Muscle layer of duodenum (tissue), 2 donors: ENCODE measurements at regions not wholly inside any gene's neighbourhood (a gene's known extent, or its start where the extent isn't known, plus 50 kb on each side); places are given as distances from the start of the nearest gene placed in this dataset.

Experiments
- H3K27ac ChIP-seq: one replicate; pipeline ENCODE4 v1.7.0; 2013; ENCODE audit warnings: mild to moderate bottlenecking, low read length
- H3K27me3 ChIP-seq: one replicate; pipeline ENCODE4 v1.7.0; 2013; ENCODE audit warnings: low read depth, mild to moderate bottlenecking, control low read depth, low read length
- H3K36me3 ChIP-seq, 2 donors: one replicate each; pipeline ENCODE4 v1.7.0; 2013; ENCODE audit warnings: low read length in 2 of 2, control low read depth in 1 of 2, mild to moderate bottlenecking in 1 of 2; ENCODE audit not compliant: insufficient read depth in 2 of 2, control insufficient read depth in 1 of 2
- H3K4me1 ChIP-seq, 2 donors: one replicate each; pipeline ENCODE4 v1.7.0; 2013; ENCODE audit warnings: low read length in 2 of 2, mild to moderate bottlenecking in 2 of 2, control low read depth in 1 of 2, moderate library complexity in 1 of 2; ENCODE audit not compliant: insufficient read depth in 2 of 2, control insufficient read depth in 1 of 2
- H3K4me3 ChIP-seq, 2 donors: one replicate each; pipeline ENCODE4 v1.7.0; 2013; ENCODE audit warnings: low read length in 2 of 2, low read depth in 1 of 2, mild to moderate bottlenecking in 1 of 2
- H3K9me3 ChIP-seq, 2 donors: one replicate each; pipeline ENCODE4 v1.7.0; 2013; ENCODE audit warnings: low read length in 2 of 2, control low read depth in 1 of 2, mild to moderate bottlenecking in 1 of 2; ENCODE audit not compliant: control insufficient read depth in 1 of 2
- donor health status: healthy.

DNA sequence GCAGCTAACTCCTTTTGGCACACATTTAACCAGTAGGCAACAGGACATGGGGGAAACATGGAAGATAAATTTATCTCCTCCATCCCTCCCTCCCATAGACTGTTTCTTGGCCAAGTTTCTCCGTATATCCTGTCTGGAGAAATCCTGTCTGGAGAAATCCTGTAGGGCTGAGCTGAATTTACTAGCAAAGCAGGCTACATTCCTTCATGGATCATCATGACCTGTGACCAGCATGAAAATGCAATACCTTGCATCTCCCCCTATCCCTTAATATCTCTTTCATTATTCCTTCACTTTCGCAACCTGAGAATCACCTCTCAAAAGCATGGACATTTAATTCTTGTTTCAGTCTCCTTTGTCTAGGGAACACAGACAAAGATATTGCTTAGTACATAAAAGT is 379.1 kb downstream of the PSAT1 start:
- Histone ChIP-seq H3K4me3 (no peak overlapping the region), H3K9me3 (no peaks in the 10 kb centered on the region), H3K36me3 (no peaks in the 10 kb centered on the region), H3K4me1 (no peaks in the 10 kb centered on the region), H3K27me3 (no peaks in the 10 kb centered on the region), H3K27ac (no peak overlapping the region)

DNA sequence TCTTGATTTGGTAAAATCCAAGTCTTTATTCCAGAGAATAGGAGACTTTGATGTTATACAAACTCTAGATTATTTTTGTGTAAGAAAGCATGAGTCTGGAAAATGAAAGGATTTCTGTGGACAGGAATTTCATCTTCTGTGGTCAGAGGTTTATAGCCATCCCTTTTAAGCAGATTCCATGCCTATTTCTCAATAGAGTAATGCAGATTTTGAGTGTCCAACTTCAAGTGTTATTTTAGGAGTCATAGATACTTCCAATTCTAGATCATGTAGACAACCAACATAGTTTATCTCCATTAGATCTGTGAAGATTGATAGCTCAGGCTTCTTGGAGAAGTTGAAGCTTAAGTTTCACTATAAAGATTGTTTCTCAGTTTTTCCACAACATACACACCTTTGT is 379.7 kb downstream of the PSAT1 start:
- Histone ChIP-seq H3K4me1 (no peaks in the 10 kb centered on the region), H3K27me3 (no peaks in the 10 kb centered on the region), H3K4me3 (no peak overlapping the region), H3K27ac (no peak overlapping the region), H3K36me3 (no peaks in the 10 kb centered on the region), H3K9me3 (no peaks in the 10 kb centered on the region)

GRCh38 chr9:78677326-78677725 is 380.4 kb downstream of the PSAT1 start:
- H3K4me1 ChIP-seq, result no peaks in the 10 kb centered on the region
- H3K9me3 ChIP-seq, result no peaks in the 10 kb centered on the region
- no peak overlapping the region for H3K4me3 ChIP-seq
- no peak overlapping the region for H3K27ac ChIP-seq
- no peaks in the 10 kb centered on the region for H3K36me3 ChIP-seq
- no peaks in the 10 kb centered on the region for H3K27me3 ChIP-seq

DNA sequence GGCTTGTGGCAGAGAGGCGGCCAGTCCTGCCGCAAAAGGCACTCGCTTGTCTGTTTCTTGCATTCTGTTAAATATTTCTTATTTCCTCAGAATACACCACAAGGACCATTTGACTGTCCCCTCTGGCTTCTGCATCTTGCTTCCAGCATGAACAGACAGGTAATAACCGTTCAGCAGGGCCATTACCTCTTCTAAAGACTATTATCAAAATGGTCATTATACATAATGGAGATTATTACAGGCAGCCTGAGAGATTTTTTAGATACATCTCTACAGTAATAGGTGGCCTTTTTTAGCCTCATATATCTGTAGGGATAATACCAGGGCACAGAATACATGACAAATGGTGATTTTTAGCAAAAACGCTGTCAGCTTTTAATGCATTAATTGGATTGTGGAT is 382.0 kb downstream of the PSAT1 start:
- Histone ChIP-seq H3K4me1 (no peaks in the 10 kb centered on the region), H3K9me3 (no peaks in the 10 kb centered on the region), H3K27ac (no peak overlapping the region), H3K36me3 (no peaks in the 10 kb centered on the region), H3K4me3 (no peak overlapping the region), H3K27me3 (no peaks in the 10 kb centered on the region)

GRCh38 chr9:78680196-78680595 is 383.3 kb downstream of the PSAT1 start:
- H3K36me3 ChIP-seq, result no peaks in the 10 kb centered on the region
- no peaks in the 10 kb centered on the region for H3K4me1 ChIP-seq
- no peak overlapping the region for H3K4me3 ChIP-seq
- no peaks in the 10 kb centered on the region for H3K9me3 ChIP-seq
- no peaks in the 10 kb centered on the region for H3K27me3 ChIP-seq
- H3K27ac ChIP-seq, result no peak overlapping the region

DNA sequence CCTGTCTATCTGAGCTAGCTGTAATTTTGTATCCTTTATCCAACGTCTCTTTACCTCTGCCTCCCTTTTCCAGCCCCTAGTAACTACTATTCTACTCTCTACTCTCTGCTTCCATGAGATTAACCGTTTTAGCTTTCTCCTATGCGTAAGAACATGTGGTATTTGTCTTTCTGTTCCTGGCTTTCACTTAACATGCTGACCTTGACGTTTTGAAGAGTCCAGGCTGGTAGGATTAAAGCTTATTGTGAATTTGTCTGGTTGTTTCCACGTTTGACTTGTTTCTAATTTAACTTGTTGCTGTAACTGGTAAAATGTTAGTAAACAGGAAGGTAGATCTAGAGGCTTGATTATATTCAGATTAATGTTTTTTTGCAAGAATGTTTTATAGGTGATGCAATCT is 385.3 kb downstream of the PSAT1 start:
- Histone ChIP-seq H3K27me3 (no peaks in the 10 kb centered on the region), H3K4me1 (no peaks in the 10 kb centered on the region), H3K36me3 (no peaks in the 10 kb centered on the region), H3K9me3 (no peaks in the 10 kb centered on the region), H3K4me3 (no peak overlapping the region), H3K27ac (no peak overlapping the region)

DNA sequence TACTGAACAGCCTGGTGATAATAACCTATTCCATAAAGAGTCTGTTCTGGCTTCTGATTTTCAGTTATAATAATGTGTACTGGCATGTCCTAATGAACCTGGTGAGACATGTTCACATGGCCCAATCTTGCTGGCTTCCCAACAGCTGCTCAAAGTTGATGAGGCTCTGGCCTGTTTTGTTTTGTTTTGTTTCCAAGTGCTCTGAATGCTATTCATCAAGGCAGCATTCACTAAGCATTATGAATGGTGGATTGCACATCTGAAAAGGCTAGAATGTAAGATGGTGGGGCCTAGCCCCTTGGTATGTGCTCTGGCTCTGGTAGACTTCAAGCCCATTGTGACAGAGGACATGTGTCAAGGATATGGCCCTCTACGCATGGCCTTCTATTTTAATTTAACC is 388.5 kb downstream of the PSAT1 start:
- H3K4me3 ChIP-seq, result no peak overlapping the region
- H3K36me3 ChIP-seq, result no peaks in the 10 kb centered on the region
- no peaks in the 10 kb centered on the region for H3K9me3 ChIP-seq
- H3K4me1 ChIP-seq, result no peaks in the 10 kb centered on the region
- H3K27me3 ChIP-seq, result no peaks in the 10 kb centered on the region
- no peak overlapping the region for H3K27ac ChIP-seq

- no peaks in the 10 kb centered on the region for H3K36me3 ChIP-seq
- no peaks in the 10 kb centered on the region for H3K4me1 ChIP-seq
- H3K27ac ChIP-seq, result no peak overlapping the region
- H3K9me3 ChIP-seq, result no peaks in the 10 kb centered on the region
- no peaks in the 10 kb centered on the region for H3K27me3 ChIP-seq
- no peak overlapping the region for H3K4me3 ChIP-seq
These were observed 391.9 kb downstream of the PSAT1 start for GRCh38 chr9:78688796-78689195.

DNA sequence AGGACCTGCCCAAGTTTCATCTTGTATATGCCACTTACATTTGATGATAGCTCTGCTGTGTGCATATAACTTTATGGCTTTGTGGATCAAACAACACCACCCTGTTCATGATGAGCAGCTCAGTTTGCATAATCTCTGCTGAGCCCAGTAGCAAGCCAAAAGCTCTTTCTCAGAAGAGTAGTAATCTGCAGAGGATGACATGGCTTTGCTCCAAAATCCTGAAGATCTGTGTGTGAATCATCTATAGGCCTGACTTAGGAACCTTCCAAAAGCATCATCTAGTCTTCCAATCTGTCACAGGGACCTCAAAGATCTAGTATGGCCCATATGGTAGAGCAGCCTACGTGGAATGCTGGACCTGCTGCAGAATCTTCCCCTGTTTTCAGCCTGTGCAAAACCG is 394.6 kb downstream of the PSAT1 start:
- Histone ChIP-seq H3K4me1 (no peaks in the 10 kb centered on the region), H3K27ac (no peak overlapping the region), H3K9me3 (no peaks in the 10 kb centered on the region), H3K36me3 (no peaks in the 10 kb centered on the region), H3K4me3 (no peak overlapping the region), H3K27me3 (no peaks in the 10 kb centered on the region)

DNA sequence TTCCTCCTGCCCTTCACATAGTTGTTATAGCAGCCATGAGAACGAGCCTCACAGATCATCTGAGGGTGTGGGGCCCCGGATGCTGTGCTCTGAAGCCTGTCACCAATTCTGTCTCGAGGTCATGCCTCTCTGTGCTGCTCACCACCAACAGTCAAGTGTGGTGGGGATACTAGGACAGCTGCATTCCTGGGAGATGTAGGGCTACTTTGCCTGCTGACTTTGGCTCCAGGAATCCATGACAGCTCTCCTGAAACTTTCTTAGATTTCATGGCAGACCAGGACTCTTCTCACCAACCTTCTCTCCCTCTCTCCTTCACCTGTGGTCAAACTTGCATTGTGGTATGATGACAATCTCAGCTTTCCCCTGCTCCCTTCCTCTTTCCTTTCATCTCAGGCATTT is 395.9 kb downstream of the PSAT1 start:
- Histone ChIP-seq H3K4me3 (no peak overlapping the region), H3K9me3 (no peaks in the 10 kb centered on the region), H3K4me1 (no peaks in the 10 kb centered on the region)

DNA sequence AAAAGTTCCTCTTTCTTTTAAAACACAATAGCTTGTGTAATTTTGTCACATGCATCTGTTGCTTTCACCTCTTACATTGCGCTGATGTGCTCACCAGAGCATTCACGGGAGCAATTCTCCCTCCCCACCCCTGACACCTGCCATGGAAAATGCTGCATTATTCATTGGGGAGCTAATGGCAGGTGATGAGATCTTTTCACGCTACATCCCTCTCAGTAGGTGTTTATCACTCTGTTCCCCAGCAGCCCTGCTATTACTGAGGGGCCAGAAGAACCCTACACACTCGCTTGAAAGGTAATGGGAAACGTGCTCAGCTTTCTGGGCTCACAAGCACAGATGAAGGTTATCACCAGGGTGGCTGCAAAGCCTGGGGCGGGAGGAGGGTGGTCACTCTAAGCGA is 398.0 kb downstream of the PSAT1 start:
- Histone ChIP-seq H3K27ac (no peak overlapping the region), H3K27me3 (no peaks in the 10 kb centered on the region), H3K9me3 (no peaks in the 10 kb centered on the region), H3K4me1 (no peaks in the 10 kb centered on the region), H3K4me3 (no peak overlapping the region), H3K36me3 (no peaks in the 10 kb centered on the region)

More for the DNA sequence above, 395.9 kb downstream of the PSAT1 start:
- H3K27me3 ChIP-seq, result no peaks in the 10 kb centered on the region
- no peak overlapping the region for H3K27ac ChIP-seq
- no peaks in the 10 kb centered on the region for H3K36me3 ChIP-seq

DNA sequence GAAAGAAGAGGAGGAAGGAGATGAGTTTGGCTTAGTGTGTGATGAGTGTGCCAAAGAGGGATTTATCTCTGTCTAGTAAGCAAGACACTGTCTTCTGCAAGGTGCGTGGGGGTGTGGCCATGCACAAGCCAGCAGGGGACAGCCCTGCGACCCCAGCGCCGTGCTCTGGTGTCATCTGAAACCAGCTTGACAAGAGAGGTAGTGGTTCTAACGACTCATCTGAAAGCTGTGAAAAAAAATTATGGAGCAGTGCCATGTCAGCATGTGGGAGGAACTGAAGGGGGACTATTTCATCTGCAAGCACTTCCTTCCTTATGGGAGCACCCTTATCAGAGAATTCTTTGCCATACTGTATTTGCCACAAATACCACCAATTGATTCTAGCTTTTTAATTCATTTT is 398.6 kb downstream of the PSAT1 start:
- no peaks in the 10 kb centered on the region for H3K9me3 ChIP-seq
- H3K4me1 ChIP-seq, result no peaks in the 10 kb centered on the region
- no peaks in the 10 kb centered on the region for H3K36me3 ChIP-seq
- no peak overlapping the region for H3K27ac ChIP-seq
- H3K27me3 ChIP-seq, result no peaks in the 10 kb centered on the region
- no peak overlapping the region for H3K4me3 ChIP-seq
